CD4-positive, alpha-beta T cell (primary cell): ENCODE measurements at regions not wholly inside any gene's neighbourhood (a gene's known extent, or its start where the extent isn't known, plus 50 kb on each side); places are given as distances from the start of the nearest gene placed in this dataset.

Source experiments
- ATAC-seq: fragments of 200-7000 bp; cut with Tn5 transposase; one replicate; pipeline ENCODE4 v1.10.0; 2022; ENCODE audit warnings: mild to moderate bottlenecking; ENCODE audit not compliant: poor library complexity
- CTCF ChIA-PET: fragments of 350-600 bp; sonication (Branson Sonifier 250); formaldehyde crosslinking; loops from one replicate; lab custom pipeline; 2021; ENCODE audit warnings: antibody characterized with exemption, inconsistent platforms; lab: Charles Lee
- POLR2A ChIA-PET: fragments of 350-600 bp; sonication (Branson Sonifier 250); formaldehyde crosslinking; loops from one replicate; lab custom pipeline; 2021; ENCODE audit warnings: antibody characterized with exemption, inconsistent platforms; lab: Charles Lee
- DNase-seq, 14 experiments: peaks; one replicate each; pipeline ENCODE4 v3.0.0-alpha.2; 2013 to 2020; ENCODE audit warnings: mixed read lengths in 2 of 14
- H3K27ac ChIP-seq, 2 donors: one replicate each; pipeline versions ENCODE4 v1.5.1 to v1.7.0; 2013; ENCODE audit warnings: low read length in 2 of 2, low read depth in 1 of 2, mild to moderate bottlenecking in 1 of 2
- H3K27me3 ChIP-seq, 2 experiments: 1 replicate in 1 of 2; 2 replicates in 1 of 2; pipeline versions ENCODE4 v1.6.1 to v1.7.0; 2013; ENCODE audit warnings: low read length in 2 of 2, control low read depth in 1 of 2, mild to moderate bottlenecking in 1 of 2, moderate library complexity in 1 of 2; ENCODE audit not compliant: insufficient read depth in 2 of 2, control insufficient read depth in 1 of 2
- H3K36me3 ChIP-seq: one replicate; pipeline ENCODE4 v1.6.1; 2013; ENCODE audit warnings: low read length, control low read depth; ENCODE audit not compliant: insufficient read depth
- H3K4me1 ChIP-seq: one replicate; pipeline ENCODE4 v1.6.1; 2013; ENCODE audit warnings: low read length, control low read depth; ENCODE audit not compliant: insufficient read depth
- H3K4me3 ChIP-seq: one replicate; pipeline ENCODE4 v1.5.1; 2013; ENCODE audit warnings: mild to moderate bottlenecking, low read length, moderate library complexity
- H3K9me3 ChIP-seq, 2 experiments: 1 replicate in 1 of 2; 2 replicates in 1 of 2; pipeline versions ENCODE4 v1.6.1 to v1.7.0; 2013; ENCODE audit warnings: low read length in 2 of 2, mild to moderate bottlenecking in 2 of 2, control low read depth in 1 of 2, moderate library complexity in 1 of 2; ENCODE audit not compliant: control insufficient read depth in 1 of 2, insufficient read depth in 1 of 2
- H3K27ac Mint-ChIP-seq: one replicate; pipeline ENCODE4 v1.8.0; 2020; ENCODE audit warnings: mixed read lengths
- H3K27me3 Mint-ChIP-seq: one replicate; pipeline ENCODE4 v1.8.0; 2021; ENCODE audit warnings: mixed read lengths
- H3K36me3 Mint-ChIP-seq: one replicate; pipeline ENCODE4 v1.8.0; 2021; ENCODE audit warnings: low read depth, mixed read lengths
- H3K4me1 Mint-ChIP-seq: one replicate; pipeline ENCODE4 v1.8.0; 2021; ENCODE audit warnings: low read depth, mixed read lengths
- H3K4me3 Mint-ChIP-seq: one replicate; pipeline ENCODE4 v1.8.0; 2020; ENCODE audit warnings: mild to moderate bottlenecking, mixed read lengths
- H3K9me3 Mint-ChIP-seq: one replicate; pipeline ENCODE4 v1.8.0; 2020; ENCODE audit warnings: mixed read lengths
- CTCF ChIP-seq: fragments of 200-600 bp; IDR thresholded peaks from one replicate; pipeline ENCODE4 v1.8.0; 2022; ENCODE audit warnings: antibody characterized with exemption, mild to moderate bottlenecking
- intact Hi-C, 2 experiments: fragments of 100-400 bp; cut with DNase I in 1 of 2; cut with micrococcal nuclease in 1 of 2; formaldehyde crosslinking; loops; one replicate each; pipeline versions ENCODE4 v1.15.1 to v1.9.0; 2023 to 2025; cut with DNase I, micrococcal nuclease

- Histone ChIP-seq H3K27ac (no peak overlapping the region), H3K27me3 (no peaks in the 10 kb centered on the region), H3K9me3 (no peaks in the 10 kb centered on the region), H3K4me1 (no peaks in the 10 kb centered on the region), H3K4me3 (no peak overlapping the region), H3K36me3 (no peaks in the 10 kb centered on the region)
- H3K27ac Mint-ChIP-seq: no peak overlapping the region
- H3K9me3 Mint-ChIP-seq: no peaks in the 10 kb centered on the region
- ATAC-seq (no peak), DNase-seq (no peak)
- H3K4me3 Mint-ChIP-seq: no peak overlapping the region
- TF ChIP-seq CTCF: no peak
- no peaks in the 10 kb centered on the region for H3K27me3 Mint-ChIP-seq
- CTCF ChIA-PET: no interaction called here
- POLR2A ChIA-PET: no interaction called here
- no peaks in the 10 kb centered on the region for H3K4me1 Mint-ChIP-seq
- intact Hi-C loops: no loop called here
- H3K36me3 Mint-ChIP-seq: no peaks in the 10 kb centered on the region
Observed at GRCh38 chr2:139083121-139083520, 302.9 kb upstream of the NXPH2 start.

- Mint-ChIP-seq H3K27ac (no peak overlapping the region), H3K4me1 (no peaks in the 10 kb centered on the region), H3K4me3 (no peak overlapping the region), H3K36me3 (no peaks in the 10 kb centered on the region), H3K9me3 (no peaks in the 10 kb centered on the region), H3K27me3 (no peaks in the 10 kb centered on the region)
- Histone ChIP-seq H3K27me3 (no peaks in the 10 kb centered on the region), H3K9me3 (no peaks in the 10 kb centered on the region), H3K4me3 (no peak overlapping the region), H3K36me3 (no peaks in the 10 kb centered on the region), H3K27ac (no peak overlapping the region), H3K4me1 (no peaks in the 10 kb centered on the region)
- intact Hi-C loops: no loop called here
- ATAC-seq (no peak), DNase-seq (no peak)
- TF ChIP-seq CTCF: no peak
- ChIA-PET POLR2A (no interaction called here), CTCF (no interaction called here)
Observed at GRCh38 chr2:139080244-139080643, 300.1 kb upstream of the NXPH2 start.

GRCh38 chr2:139079311-139079710, 299.1 kb upstream of the NXPH2 start:
- Mint-ChIP-seq H3K27me3 (no peaks in the 10 kb centered on the region), H3K27ac (no peak overlapping the region), H3K36me3 (no peaks in the 10 kb centered on the region), H3K9me3 (no peaks in the 10 kb centered on the region), H3K4me3 (no peak overlapping the region), H3K4me1 (no peaks in the 10 kb centered on the region)
- intact Hi-C loops: no loop called here
- Histone ChIP-seq H3K27me3 (no peaks in the 10 kb centered on the region), H3K36me3 (no peaks in the 10 kb centered on the region), H3K4me3 (no peak overlapping the region), H3K9me3 (no peaks in the 10 kb centered on the region), H3K4me1 (no peaks in the 10 kb centered on the region), H3K27ac (no peak overlapping the region)
- ATAC-seq (no peak), DNase-seq (no peak)
- POLR2A ChIA-PET: no interaction called here
- CTCF ChIA-PET: no interaction called here
- no peak for TF ChIP-seq CTCF
